GM06990 (cell line): ENCODE measurements at regions not wholly inside any gene's neighbourhood (a gene's known extent, or its start where the extent isn't known, plus 50 kb on each side); places are given as distances from the start of the nearest gene placed in this dataset.

ENCODE experiments used
- DNase-seq: peaks from one replicate; pipeline ENCODE4 v3.0.0-alpha.2; 2011; ENCODE audit not compliant: insufficient read length; ENCODE audit errors: extremely low read depth
- H3K27me3 ChIP-seq: replicated peaks from 2 replicates; pipeline ENCODE4 v1.6.0; 2011; ENCODE audit warnings: low read length; ENCODE audit not compliant: control insufficient read depth, insufficient read depth
- H3K36me3 ChIP-seq: 2 replicates; pipeline ENCODE4 v1.5.1; 2011; ENCODE audit warnings: low read length; ENCODE audit not compliant: control insufficient read depth, insufficient read depth
- H3K4me3 ChIP-seq: replicated peaks from 2 replicates; pipeline ENCODE4 v1.5.1; 2011; ENCODE audit warnings: low read depth, mild to moderate bottlenecking, control low read depth, low read length
- CTCF ChIP-seq: IDR thresholded peaks from 2 replicates; pipeline ENCODE4 v1.5.1; 2011; ENCODE audit warnings: low read length, control low read depth, mild to moderate bottlenecking, inconsistent platforms; ENCODE audit not compliant: insufficient read depth, poor library complexity, severe bottlenecking

- no peak for DNase-seq
- no peak for TF ChIP-seq CTCF
- Histone ChIP-seq H3K4me3 (no peak overlapping the region), H3K36me3 (no peaks in the 10 kb centered on the region), H3K27me3 (no peaks in the 10 kb centered on the region)
These were observed 232.8 kb downstream of the UBE3D start for GRCh38 chr6:82832811-82833210.

GRCh38 chr6:82833481-82833880 is 232.2 kb downstream of the UBE3D start:
- no peak overlapping the region for H3K4me3 ChIP-seq
- no peak for TF ChIP-seq CTCF
- H3K27me3 ChIP-seq: no peaks in the 10 kb centered on the region
- no peak for DNase-seq
- H3K36me3 ChIP-seq: no peaks in the 10 kb centered on the region

- DNase-seq: no peak
- Histone ChIP-seq H3K36me3 (no peaks in the 10 kb centered on the region), H3K27me3 (no peaks in the 10 kb centered on the region), H3K4me3 (no peak overlapping the region)
- TF ChIP-seq CTCF: no peak
These were observed 229.5 kb downstream of the UBE3D start for GRCh38 chr6:82836022-82836575.

- Histone ChIP-seq H3K27me3 (no peaks in the 10 kb centered on the region), H3K36me3 (no peaks in the 10 kb centered on the region), H3K4me3 (no peak overlapping the region)
- TF ChIP-seq CTCF: no peak
- no peak for DNase-seq
These were observed 225.1 kb downstream of the UBE3D start for GRCh38 chr6:82840571-82840970.

- Histone ChIP-seq H3K36me3 (no peaks in the 10 kb centered on the region), H3K4me3 (no peak overlapping the region), H3K27me3 (no peaks in the 10 kb centered on the region)
- DNase-seq: no peak
- no peak for TF ChIP-seq CTCF
These were observed 224.3 kb downstream of the UBE3D start for GRCh38 chr6:82841309-82841708.
